PC-3 (cell line): ENCODE measurements at regions not wholly inside any gene's neighbourhood (a gene's known extent, or its start where the extent isn't known, plus 50 kb on each side); places are given as distances from the start of the nearest gene placed in this dataset.

Experiments used
- EZH2 ChIP-seq: fragments of 300-600 bp; sonication (generic); IDR thresholded peaks from one replicate; pipeline ENCODE4 v1.6.1; 2017; ENCODE audit warnings: antibody characterized with exemption, mild to moderate bottlenecking, low read length; ENCODE audit not compliant: unreplicated experiment
- TF ChIP-seq, protein P1 (sequence below): fragments of 300-600 bp; sonication (generic); conservative IDR thresholded peaks from 2 replicates; pipeline ENCODE4 v1.5.1; 2017; ENCODE audit warnings: antibody characterized with exemption, low read depth, mild to moderate bottlenecking, low read length

DNA sequence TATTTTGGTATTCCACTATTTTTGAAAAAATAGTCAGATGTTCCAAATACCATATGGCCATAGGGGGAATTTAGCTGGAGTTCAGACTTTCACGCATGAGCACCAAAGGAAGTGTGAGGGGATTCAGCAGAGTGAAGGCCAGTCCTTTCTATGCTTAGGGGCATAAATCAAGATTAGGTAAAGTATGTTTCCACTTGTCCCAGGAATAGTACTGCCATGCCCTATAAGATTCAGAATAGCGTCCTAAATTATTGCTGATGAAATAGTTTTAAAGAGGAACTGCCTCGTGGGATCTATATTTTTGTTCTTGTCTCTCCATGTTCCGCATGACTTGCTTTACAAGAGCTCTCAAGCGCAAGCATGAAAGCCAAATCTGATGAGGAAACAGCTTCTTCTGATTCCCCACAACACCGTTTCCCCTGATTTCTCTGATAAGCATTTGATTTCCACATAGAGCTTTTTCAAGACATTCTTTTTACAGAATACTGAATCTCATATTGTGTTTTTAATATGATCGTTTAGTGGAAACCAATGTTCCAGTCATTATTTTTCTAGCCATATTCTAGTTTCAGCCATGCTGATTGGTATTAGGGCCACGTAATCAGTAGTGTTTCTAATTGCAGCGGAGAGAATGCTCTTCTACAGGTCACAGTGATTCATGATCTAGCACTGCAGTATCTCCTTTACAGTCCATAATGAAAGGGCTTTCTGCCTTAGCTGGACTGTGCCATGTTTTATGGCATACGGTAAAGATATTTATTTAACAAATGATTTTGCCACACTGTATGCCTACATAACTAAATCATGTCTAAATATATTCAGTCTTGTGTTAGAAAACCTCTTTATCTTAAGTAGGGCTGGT lies 492.3 kb downstream of the CENPC start:
- TF ChIP-seq, protein P1, sequence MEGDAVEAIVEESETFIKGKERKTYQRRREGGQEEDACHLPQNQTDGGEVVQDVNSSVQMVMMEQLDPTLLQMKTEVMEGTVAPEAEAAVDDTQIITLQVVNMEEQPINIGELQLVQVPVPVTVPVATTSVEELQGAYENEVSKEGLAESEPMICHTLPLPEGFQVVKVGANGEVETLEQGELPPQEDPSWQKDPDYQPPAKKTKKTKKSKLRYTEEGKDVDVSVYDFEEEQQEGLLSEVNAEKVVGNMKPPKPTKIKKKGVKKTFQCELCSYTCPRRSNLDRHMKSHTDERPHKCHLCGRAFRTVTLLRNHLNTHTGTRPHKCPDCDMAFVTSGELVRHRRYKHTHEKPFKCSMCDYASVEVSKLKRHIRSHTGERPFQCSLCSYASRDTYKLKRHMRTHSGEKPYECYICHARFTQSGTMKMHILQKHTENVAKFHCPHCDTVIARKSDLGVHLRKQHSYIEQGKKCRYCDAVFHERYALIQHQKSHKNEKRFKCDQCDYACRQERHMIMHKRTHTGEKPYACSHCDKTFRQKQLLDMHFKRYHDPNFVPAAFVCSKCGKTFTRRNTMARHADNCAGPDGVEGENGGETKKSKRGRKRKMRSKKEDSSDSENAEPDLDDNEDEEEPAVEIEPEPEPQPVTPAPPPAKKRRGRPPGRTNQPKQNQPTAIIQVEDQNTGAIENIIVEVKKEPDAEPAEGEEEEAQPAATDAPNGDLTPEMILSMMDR, result no peak
- TF ChIP-seq EZH2, result no peak
